K562 (cell line): ENCODE measurements at regions not wholly inside any gene's neighbourhood (a gene's known extent, or its start where the extent isn't known, plus 50 kb on each side); places are given as distances from the start of the nearest gene placed in this dataset.

ENCODE experiments used
- ATAC-seq: fragments of 200-7000 bp; cut with Tn5 transposase; 3 replicates; pipeline ENCODE4 v1.9.1; 2020; ENCODE audit warnings: moderate library complexity
- BruUV-seq: library from RNA; stranded (reverse); fragments of 400-500 nt; replicated peaks from 2 replicates; lab custom pipeline; 2021; lab: Mats Ljungman, UMichigan
- CTCF ChIA-PET: fragments of 300-600 bp; formaldehyde crosslinking; extraction: SDS; loops from one replicate; lab custom pipeline; 2021; ENCODE audit warnings: low intra/inter-chr PET ratio; lab: Yijun Ruan, JAX
- POLR2A ChIA-PET: fragments of 300-600, 350-650 bp; sonication (Branson Sonifier 250); formaldehyde crosslinking; extraction: SDS; loops from one replicate; lab custom pipeline; 2021; ENCODE audit warnings: antibody characterized with exemption, inconsistent platforms; lab: Yijun Ruan, JAX
- DNase-seq, 4 experiments: peaks; one replicate each; pipeline versions ENCODE4 v3.0.0 to v3.0.0-alpha.2; 2011 to 2018; ENCODE audit warnings: low spot score in 3 of 4, mixed read lengths in 3 of 4; ENCODE audit errors: extremely low read depth in 1 of 4
- FAIRE-seq: peaks from 2 replicates; lab custom pipeline; 2011; peaks lifted over from hg19 to GRCh38; lab: Jason Lieb, UNC
- H2AFZ ChIP-seq: 2 replicates; pipeline ENCODE4 v1.6.0; 2011; ENCODE audit warnings: low read depth, low read length, control low read depth, inconsistent platforms
- H3K27ac ChIP-seq: fragments of 200-600 bp; 3 replicates; pipeline ENCODE4 v1.8.0; 2011; ENCODE audit warnings: low read depth, mild to moderate bottlenecking, control low read depth, inconsistent platforms, low read length, moderate library complexity, mixed read lengths; ENCODE audit errors: extremely low read depth
- H3K27me3 ChIP-seq, 2 experiments: fragments of 300-600 bp in 1 of 2; 2 replicates in 1 of 2; 3 replicates in 1 of 2; pipeline versions ENCODE4 v1.6.0 to v1.8.0; 2011; ENCODE audit warnings: inconsistent platforms in 2 of 2, low read length in 2 of 2, mild to moderate bottlenecking in 1 of 2, mixed read lengths in 1 of 2, moderate library complexity in 1 of 2; ENCODE audit not compliant: control insufficient read depth in 2 of 2, insufficient read depth in 2 of 2
- H3K36me3 ChIP-seq: fragments of 300-600 bp; 3 replicates; pipeline ENCODE4 v1.8.0; 2011; ENCODE audit warnings: mild to moderate bottlenecking, low read length, inconsistent platforms; ENCODE audit not compliant: control insufficient read depth, insufficient read depth
- H3K4me1 ChIP-seq, 2 experiments: fragments of 200-600 bp in 1 of 2; replicated peaks in 1 of 2; 2 replicates in 1 of 2; 3 replicates in 1 of 2; pipeline versions ENCODE4 v1.5.1 to v1.8.0; 2011; ENCODE audit warnings: inconsistent platforms in 2 of 2, low read length in 2 of 2, mild to moderate bottlenecking in 1 of 2, mixed read lengths in 1 of 2, moderate library complexity in 1 of 2; ENCODE audit not compliant: control insufficient read depth in 2 of 2, insufficient read depth in 2 of 2
- H3K4me2 ChIP-seq: 2 replicates; pipeline ENCODE4 v1.6.1; 2011; ENCODE audit warnings: low read length, control low read depth, inconsistent platforms, mixed read lengths; ENCODE audit not compliant: insufficient read depth
- H3K4me3 ChIP-seq: fragments of 200-600 bp; sonication (generic), shearing (Covaris generic); 2 replicates; pipeline ENCODE4 v1.5.1; 2016; ENCODE audit warnings: control low read depth, inconsistent platforms
- H3K79me2 ChIP-seq: fragments of 200-600 bp; 3 replicates; pipeline ENCODE4 v1.8.0; 2011; ENCODE audit warnings: low read length, inconsistent platforms; ENCODE audit not compliant: control insufficient read depth, insufficient read depth
- H3K9ac ChIP-seq, 2 experiments: 2 replicates each; pipeline versions ENCODE4 v1.6.0 to v1.6.1; 2011; ENCODE audit warnings: low read depth in 2 of 2, low read length in 2 of 2, control low read depth in 1 of 2, inconsistent platforms in 1 of 2, mild to moderate bottlenecking in 1 of 2, mixed read lengths in 1 of 2; ENCODE audit not compliant: insufficient read depth in 1 of 2
- H3K9me1 ChIP-seq: one replicate; pipeline ENCODE4 v1.6.0; 2011; ENCODE audit warnings: inconsistent platforms, mild to moderate bottlenecking, low read length, moderate library complexity; ENCODE audit not compliant: control insufficient read depth, insufficient read depth
- H3K9me3 ChIP-seq: replicated peaks from 2 replicates; pipeline ENCODE4 v1.5.1; 2011; ENCODE audit warnings: low read depth, low read length, inconsistent platforms; ENCODE audit not compliant: control insufficient read depth, insufficient read depth
- H4K20me1 ChIP-seq: replicated peaks from 2 replicates; pipeline ENCODE4 v1.6.1; 2011; ENCODE audit warnings: low read length, inconsistent platforms, mixed read lengths; ENCODE audit not compliant: control insufficient read depth, insufficient read depth
- GMEB1 ChIP-seq: fragments of 250-450 bp; sonication (Bioruptor Pico); IDR thresholded peaks from 2 replicates; pipeline ENCODE4 v1.4.0; 2020; ENCODE audit warnings: mild to moderate bottlenecking
- IRF1 ChIP-seq: sonication (generic); formaldehyde crosslinking; IDR thresholded peaks from 2 replicates; pipeline ENCODE4 v1.8.0; 2022; ENCODE audit warnings: missing genetic modification reagents, mild to moderate bottlenecking, borderline replicate concordance
- PPARD ChIP-seq: fragments of 250-450 bp; sonication (Bioruptor Pico); IDR thresholded peaks from 2 replicates; pipeline ENCODE4 v1.8.0; 2022; ENCODE audit warnings: inconsistent platforms, mild to moderate bottlenecking, moderate library complexity
- SP1 ChIP-seq: sonication (generic); formaldehyde crosslinking; IDR thresholded peaks from 2 replicates; pipeline ENCODE4 v1.8.1; 2022; ENCODE audit warnings: mild to moderate bottlenecking, missing genetic modification reagents
- ZBTB11 ChIP-seq, 3 experiments: fragments of 200-800 bp in 1 of 3; fragments of 250-450 bp in 1 of 3; fragments of 450-650 bp in 1 of 3; sonication (Bioruptor Pico) in 1 of 3; sonication (Bioruptor generic) in 1 of 3; formaldehyde crosslinking in 1 of 3; IDR thresholded peaks; 2 replicates each; pipeline versions ENCODE4 v1.6.1 to v1.8.0; 2016 to 2022; ENCODE audit warnings: mild to moderate bottlenecking in 2 of 3, missing genetic modification characterization in 2 of 3, missing compliant biosample characterization in 1 of 3, moderate library complexity in 1 of 3
- ZBTB26 ChIP-seq: fragments of 450-650 bp; formaldehyde crosslinking; IDR thresholded peaks from 2 replicates; pipeline ENCODE4 v1.4.0; 2022; ENCODE audit warnings: missing genetic modification characterization
- ZNF274 ChIP-seq: IDR thresholded peaks from 2 replicates; pipeline ENCODE4 v1.6.1; 2011; ENCODE audit warnings: low read depth, mild to moderate bottlenecking, low read length, moderate library complexity, borderline replicate concordance
- ZNF311 ChIP-seq: fragments of 250-450 bp; sonication (Bioruptor Pico); IDR thresholded peaks from 2 replicates; pipeline ENCODE4 v1.4.0; 2020; ENCODE audit warnings: mild to moderate bottlenecking, moderate library complexity
- ZNF398 ChIP-seq: fragments of 250-450 bp; sonication (Bioruptor Pico); IDR thresholded peaks from 2 replicates; pipeline ENCODE4 v1.8.0; 2021; ENCODE audit warnings: moderate library complexity, mild to moderate bottlenecking, inconsistent platforms
- ZNF707 ChIP-seq: fragments of 250-450 bp; sonication (Bioruptor Pico); conservative IDR thresholded peaks from 2 replicates; pipeline ENCODE4 v1.8.0; 2022; ENCODE audit warnings: inconsistent platforms, mild to moderate bottlenecking, moderate library complexity
- WGBS: fragments of 100-300 bp; shearing (Covaris generic); methylation state at CpG from one replicate; pipeline ENCODE4 v1.1.6; 2016; ENCODE audit warnings: low coverage, mixed read lengths; ENCODE audit not compliant: insufficient coverage; ENCODE audit errors: missing lambda C conversion rate; 5-methylcytosine and 5-hydroxymethylcytosine counted together
- in situ Hi-C: fragments of 300-500 bp; cut with MboI; formaldehyde crosslinking; loops from 4 replicates; pipeline ENCODE4 v1.15.0; 2018; ENCODE audit warnings: inconsistent platforms, mixed read lengths
- intact Hi-C: fragments of 100-400 bp; cut with micrococcal nuclease; formaldehyde crosslinking; loops from 2 replicates; pipeline ENCODE4 v1.14.2; 2022

GRCh38 chr5:152994033-152994680 lies 496.3 kb upstream of the GRIA1 start (continued):
- no peak for TF ChIP-seq ZNF398 (CRISPR knock-in tag)
- TF ChIP-seq GMEB1 (CRISPR knock-in tag) = no peak
- no peak for TF ChIP-seq ZBTB26 (CRISPR knock-in tag)
- TF ChIP-seq SP1 (CRISPR knock-in tag) = no peak

- Histone ChIP-seq H3K9me3 (no peaks in the 10 kb centered on the region), H3K4me3 (no peak overlapping the region), H3K4me1 (no peaks in the 10 kb centered on the region), H3K9me1 (no peaks in the 10 kb centered on the region), H3K9ac (no peak overlapping the region), H4K20me1 (no peaks in the 10 kb centered on the region), H3K27ac (no peak overlapping the region), H2AFZ (no peak overlapping the region), H3K79me2 (no peaks in the 10 kb centered on the region), H3K27me3 (no peaks in the 10 kb centered on the region), H3K4me2 (no peak overlapping the region), H3K36me3 (no peaks in the 10 kb centered on the region)
- DNase-seq (no peak), FAIRE-seq (no peak), ATAC-seq (no peak)
- CTCF ChIA-PET = no interaction called here
- POLR2A ChIA-PET = no interaction called here
- intact Hi-C loops = no loop called here
- in situ Hi-C loops = no loop called here
- BruUV-seq = no TSS peak
- WGBS = 0% methylated on average over 1 of the region's 1 CpG
- TF ChIP-seq ZBTB11 (CRISPR knock-in tag; IDR thresholded peaks at IDR 0.05) = no peak
- no peak for TF ChIP-seq ZNF274
- no peak for TF ChIP-seq IRF1 (CRISPR knock-in tag)
- TF ChIP-seq ZNF707 (CRISPR knock-in tag) = no peak
- TF ChIP-seq PPARD (CRISPR knock-in tag) = no peak
- no peak for TF ChIP-seq ZNF311 (CRISPR knock-in tag)
Measured at GRCh38 chr5:152995214-152995725, 495.2 kb upstream of the GRIA1 start.
